Parathyroid adenoma (tissue), 2 donors: ENCODE measurements at regions not wholly inside any gene's neighbourhood (a gene's known extent, or its start where the extent isn't known, plus 50 kb on each side); places are given as distances from the start of the nearest gene placed in this dataset.

Experiments
- H2AFZ ChIP-seq: fragments of 300-600 bp; sonication (generic); one replicate; pipeline ENCODE4 v1.7.0; 2017; ENCODE audit warnings: antibody characterized with exemption, mild to moderate bottlenecking
- H3K27ac ChIP-seq: fragments of 300-600 bp; sonication (generic); one replicate; pipeline ENCODE4 v1.7.0; 2017
- H3K27me3 ChIP-seq: fragments of 300-600 bp; sonication (generic); one replicate; pipeline ENCODE4 v1.7.0; 2017; ENCODE audit warnings: low read length; ENCODE audit not compliant: control insufficient read depth, insufficient read depth
- H3K36me3 ChIP-seq: fragments of 300-600 bp; sonication (generic); one replicate; pipeline ENCODE4 v1.7.0; 2017; ENCODE audit warnings: low read length; ENCODE audit not compliant: control insufficient read depth, insufficient read depth
- H3K4me1 ChIP-seq: fragments of 300-600 bp; sonication (generic); one replicate; pipeline ENCODE4 v1.7.0; 2017; ENCODE audit warnings: control low read depth
- H3K4me2 ChIP-seq: fragments of 300-600 bp; sonication (generic); one replicate; pipeline ENCODE4 v1.7.0; 2017; ENCODE audit warnings: low read length
- H3K4me3 ChIP-seq: fragments of 300-600 bp; sonication (generic); one replicate; pipeline ENCODE4 v1.7.0; 2017; ENCODE audit warnings: low read depth, low read length
- H3K79me2 ChIP-seq: fragments of 300-600 bp; sonication (generic); one replicate; pipeline ENCODE4 v1.7.0; 2017; ENCODE audit warnings: control low read depth
- H3K9ac ChIP-seq: fragments of 300-600 bp; sonication (generic); one replicate; pipeline ENCODE4 v1.7.0; 2017; ENCODE audit warnings: mild to moderate bottlenecking
- H3K9me3 ChIP-seq: fragments of 300-600 bp; sonication (generic); one replicate; pipeline ENCODE4 v1.7.0; 2017; ENCODE audit warnings: low read length; ENCODE audit not compliant: control insufficient read depth
- CTCF ChIP-seq: fragments of 300-600 bp; sonication (generic); IDR thresholded peaks from one replicate; pipeline ENCODE4 v1.7.0; 2017; ENCODE audit warnings: antibody characterized with exemption, mild to moderate bottlenecking
- donor health status: primary hyperparathyroidism.

- H3K4me2 ChIP-seq = no peak overlapping the region
- no peaks in the 10 kb centered on the region for H3K9me3 ChIP-seq
- no peaks in the 10 kb centered on the region for H3K36me3 ChIP-seq
- H3K4me3 ChIP-seq = no peak overlapping the region
- H3K9ac ChIP-seq = no peak overlapping the region
- TF ChIP-seq CTCF = no peak
- no peaks in the 10 kb centered on the region for H3K4me1 ChIP-seq
- H3K79me2 ChIP-seq = no peaks in the 10 kb centered on the region
- H3K27ac ChIP-seq = no peak overlapping the region
- H2AFZ ChIP-seq = peak overlapping the region; percentile 34
- no peaks in the 10 kb centered on the region for H3K27me3 ChIP-seq
These were observed 810.4 kb upstream of the GRAMD2B start for GRCh38 chr5:125612776-125613175.

DNA sequence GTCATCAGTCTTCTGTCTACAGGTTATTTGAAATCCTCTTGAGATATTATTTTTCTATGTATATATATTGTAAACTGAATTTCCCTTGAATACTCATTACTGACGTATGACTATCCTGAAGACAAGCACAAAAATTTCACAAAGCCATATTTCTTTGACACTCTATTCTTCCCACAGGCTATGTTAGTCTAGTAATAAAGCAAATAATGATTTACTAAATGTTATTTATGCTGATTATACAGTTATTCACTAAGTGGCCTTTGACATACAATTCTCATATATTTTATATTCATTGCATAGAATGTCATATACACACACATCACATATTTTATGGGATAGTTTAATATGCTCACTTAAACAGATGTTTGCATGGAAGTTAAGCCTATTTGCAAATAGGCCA lies 793.0 kb upstream of the GRAMD2B start:
- Histone ChIP-seq H3K4me3 (no peak overlapping the region), H3K36me3 (no peaks in the 10 kb centered on the region), H3K27ac (no peak overlapping the region), H2AFZ (no peak overlapping the region), H3K27me3 (no peaks in the 10 kb centered on the region), H3K4me2 (no peak overlapping the region), H3K4me1 (no peaks in the 10 kb centered on the region), H3K9ac (no peak overlapping the region), H3K79me2 (no peaks in the 10 kb centered on the region), H3K9me3 (no peaks in the 10 kb centered on the region)
- TF ChIP-seq CTCF = no peak

GRCh38 chr5:125633523-125633922 lies 789.7 kb upstream of the GRAMD2B start:
- no peak overlapping the region for H3K4me2 ChIP-seq
- H3K4me1 ChIP-seq = no peaks in the 10 kb centered on the region
- H3K4me3 ChIP-seq = no peak overlapping the region
- H3K36me3 ChIP-seq = no peaks in the 10 kb centered on the region
- no peak overlapping the region for H3K27ac ChIP-seq
- H3K27me3 ChIP-seq = no peaks in the 10 kb centered on the region
- TF ChIP-seq CTCF = no peak
- no peaks in the 10 kb centered on the region for H3K9me3 ChIP-seq
- H2AFZ ChIP-seq = no peak overlapping the region
- no peaks in the 10 kb centered on the region for H3K79me2 ChIP-seq
- H3K9ac ChIP-seq = no peak overlapping the region

DNA sequence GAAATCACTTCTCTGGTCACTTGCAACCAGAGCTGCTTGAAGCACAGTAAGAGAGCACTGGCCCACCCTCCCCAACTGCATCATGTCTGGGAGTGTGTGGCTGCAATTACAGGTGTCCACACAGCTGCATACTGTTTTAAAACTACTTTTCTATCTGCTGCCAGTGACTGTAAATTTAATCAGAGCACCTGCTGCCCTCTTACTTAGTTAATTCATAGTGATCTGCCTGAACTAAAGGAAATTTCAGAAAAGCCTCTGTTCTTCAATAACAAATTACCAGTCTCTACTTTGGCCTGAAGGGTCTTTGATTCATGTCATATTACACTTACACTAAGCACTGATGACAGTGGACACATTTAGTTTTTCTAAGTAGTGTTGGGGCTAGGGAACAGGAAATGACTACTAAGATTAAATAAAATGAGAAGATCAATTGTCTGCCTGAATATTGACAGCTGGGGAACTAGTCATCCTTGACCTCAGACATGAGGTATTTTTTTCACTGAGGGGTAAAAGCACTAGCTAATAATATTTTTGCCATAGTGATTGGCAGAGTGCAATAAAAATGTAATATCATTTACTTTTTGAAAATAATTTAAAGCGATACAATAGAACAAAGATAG lies 788.9 kb upstream of the GRAMD2B start:
- Histone ChIP-seq H3K27ac (no peak overlapping the region), H3K4me3 (no peak overlapping the region), H3K9me3 (no peaks in the 10 kb centered on the region), H3K36me3 (no peaks in the 10 kb centered on the region), H3K79me2 (no peaks in the 10 kb centered on the region), H3K9ac (no peak overlapping the region), H3K27me3 (no peaks in the 10 kb centered on the region), H2AFZ (no peak overlapping the region), H3K4me1 (no peaks in the 10 kb centered on the region), H3K4me2 (no peak overlapping the region)
- TF ChIP-seq CTCF = no peak

- no peak for TF ChIP-seq CTCF
- H3K4me1 ChIP-seq = no peaks in the 10 kb centered on the region
- no peaks in the 10 kb centered on the region for H3K9me3 ChIP-seq
These were observed 783.4 kb upstream of the GRAMD2B start for GRCh38 chr5:125639858-125640257.

More at GRCh38 chr5:125639858-125640257, 783.4 kb upstream of the GRAMD2B start:
- H3K27me3 ChIP-seq = no peaks in the 10 kb centered on the region
- H3K79me2 ChIP-seq = no peaks in the 10 kb centered on the region
- H3K27ac ChIP-seq = no peak overlapping the region
- no peak overlapping the region for H3K4me3 ChIP-seq
- no peak overlapping the region for H2AFZ ChIP-seq
- H3K36me3 ChIP-seq = no peaks in the 10 kb centered on the region
- H3K4me2 ChIP-seq = no peak overlapping the region
- no peak overlapping the region for H3K9ac ChIP-seq
